H4 (cell line): ENCODE measurements at regions not wholly inside any gene's neighbourhood (a gene's known extent, or its start where the extent isn't known, plus 50 kb on each side); places are given as distances from the start of the nearest gene placed in this dataset.

Experiments
- DNase-seq: peaks from one replicate; pipeline ENCODE4 v3.0.0-alpha.2; 2015; ENCODE audit warnings: low spot score

GRCh38 chr18:61756244-61756643 lies 136.6 kb downstream of the RNF152 start:
- DNase-seq: no peak

GRCh38 chr18:61755555-61755954 lies 137.3 kb downstream of the RNF152 start:
- no peak for DNase-seq

- no peak for DNase-seq
Observed at GRCh38 chr18:61754039-61754583, 138.7 kb downstream of the RNF152 start.

GRCh38 chr18:61753373-61753772 lies 139.4 kb downstream of the RNF152 start:
- DNase-seq: no peak

GRCh38 chr18:61752973-61753372 lies 139.8 kb downstream of the RNF152 start:
- no peak for DNase-seq

GRCh38 chr18:61750840-61751668 lies 141.8 kb downstream of the RNF152 start:
- no peak for DNase-seq

- no peak for DNase-seq
Observed at GRCh38 chr18:61749546-61749945, 143.3 kb downstream of the RNF152 start.

GRCh38 chr18:61749031-61749430 lies 143.8 kb downstream of the RNF152 start:
- DNase-seq: no peak

GRCh38 chr18:61748004-61748403 lies 144.8 kb downstream of the RNF152 start:
- no peak for DNase-seq

- no peak for DNase-seq
Observed at GRCh38 chr18:61743775-61744531, 148.9 kb downstream of the RNF152 start.

GRCh38 chr18:61742565-61743429 lies 150.0 kb downstream of the RNF152 start:
- no peak for DNase-seq

GRCh38 chr18:61741881-61742454 lies 150.8 kb downstream of the RNF152 start:
- DNase-seq: no peak

- no peak for DNase-seq
Observed at GRCh38 chr18:61738488-61738887, 154.3 kb downstream of the RNF152 start.

GRCh38 chr18:61738042-61738441 lies 154.8 kb downstream of the RNF152 start:
- no peak for DNase-seq

- DNase-seq: no peak
Observed at GRCh38 chr18:61736133-61736532, 156.7 kb downstream of the RNF152 start.

- no peak for DNase-seq
Observed at GRCh38 chr18:61735564-61736102, 157.2 kb downstream of the RNF152 start.

GRCh38 chr18:61734396-61734795 lies 158.4 kb downstream of the RNF152 start:
- no peak for DNase-seq

- DNase-seq: no peak
Observed at GRCh38 chr18:61732854-61733253, 160.0 kb downstream of the RNF152 start.

- DNase-seq: no peak
Observed at GRCh38 chr18:61731693-61732376, 161.0 kb downstream of the RNF152 start.

- DNase-seq: no peak
Observed at GRCh38 chr18:61731178-61731577, 161.6 kb downstream of the RNF152 start.

- DNase-seq: no peak
Observed at GRCh38 chr18:61729322-61729721, 163.5 kb downstream of the RNF152 start.
